GM21576 (cell line): ENCODE measurements at regions not wholly inside any gene's neighbourhood (a gene's known extent, or its start where the extent isn't known, plus 50 kb on each side); places are given as distances from the start of the nearest gene placed in this dataset.
A peak's percentile ranks its signal among the peaks of the same experiment; 100 is the strongest.

Experiments
- ATAC-seq: cut with Tn5 transposase; IDR thresholded peaks from one replicate; pipeline ENCODE4 v1.9.1; 2021; ENCODE audit warnings: mild to moderate bottlenecking, moderate library complexity; ENCODE audit not compliant: unreplicated experiment

GRCh38 chr2:53452400-53452799 lies 315.2 kb upstream of the CHAC2 start:
- no peak for ATAC-seq

GRCh38 chr2:53450923-53451322 lies 316.7 kb upstream of the CHAC2 start:
- ATAC-seq, result no peak

- no peak for ATAC-seq
These were observed 319.0 kb upstream of the CHAC2 start for GRCh38 chr2:53448591-53448990.

- ATAC-seq, result no peak
These were observed 319.5 kb upstream of the CHAC2 start for GRCh38 chr2:53448086-53448485.

GRCh38 chr2:53445383-53446070 lies 322.1 kb upstream of the CHAC2 start:
- ATAC-seq, result peak; percentile 52

- ATAC-seq, result no peak
These were observed 324.8 kb upstream of the CHAC2 start for GRCh38 chr2:53442783-53443182.

- ATAC-seq, result no peak
These were observed 325.5 kb upstream of the CHAC2 start for GRCh38 chr2:53442093-53442492.

- ATAC-seq, result no peak
These were observed 328.9 kb upstream of the CHAC2 start for GRCh38 chr2:53438692-53439091.

GRCh38 chr2:53438100-53438499 lies 329.5 kb upstream of the CHAC2 start:
- ATAC-seq, result no peak

- ATAC-seq, result no peak
These were observed 330.2 kb upstream of the CHAC2 start for GRCh38 chr2:53437371-53437770.

- ATAC-seq, result no peak
These were observed 330.7 kb upstream of the CHAC2 start for GRCh38 chr2:53436882-53437281.

GRCh38 chr2:53435610-53436009 lies 332.0 kb upstream of the CHAC2 start:
- ATAC-seq, result no peak

GRCh38 chr2:53434466-53434865 lies 333.1 kb upstream of the CHAC2 start:
- no peak for ATAC-seq

- ATAC-seq, result no peak
These were observed 334.7 kb upstream of the CHAC2 start for GRCh38 chr2:53432936-53433335.

- ATAC-seq, result no peak
These were observed 337.7 kb upstream of the CHAC2 start for GRCh38 chr2:53429901-53430300.

- ATAC-seq, result peak; percentile 62
These were observed 342.7 kb upstream of the CHAC2 start for GRCh38 chr2:53424902-53425301.

- ATAC-seq, result no peak
These were observed 344.1 kb upstream of the CHAC2 start for GRCh38 chr2:53423465-53423864.

GRCh38 chr2:53422979-53423378 lies 344.6 kb upstream of the CHAC2 start:
- ATAC-seq, result peak; percentile 58

GRCh38 chr2:53417385-53417784 lies 350.2 kb upstream of the CHAC2 start:
- ATAC-seq, result no peak

- ATAC-seq, result no peak
These were observed 360.1 kb upstream of the CHAC2 start for GRCh38 chr2:53407363-53408080.

GRCh38 chr2:53403792-53404413 lies 363.7 kb upstream of the CHAC2 start:
- ATAC-seq, result no peak

GRCh38 chr2:53397085-53397484 lies 370.5 kb upstream of the CHAC2 start:
- ATAC-seq, result no peak
